Caco-2 (cell line): ENCODE measurements at regions not wholly inside any gene's neighbourhood (a gene's known extent, or its start where the extent isn't known, plus 50 kb on each side); places are given as distances from the start of the nearest gene placed in this dataset.

Experiments used
- BruUV-seq: library from RNA; stranded (reverse); fragments of 400-500 nt; replicated peaks from 2 replicates; lab custom pipeline; 2021; lab: Mats Ljungman, UMichigan
- CTCF ChIA-PET: fragments of 300-600 bp; sonication (Branson Sonifier 250); formaldehyde crosslinking; loops from one replicate; lab custom pipeline; 2022; ENCODE audit warnings: antibody characterized with exemption; lab: Charles Lee
- POLR2A ChIA-PET: fragments of 300-600 bp; sonication (Branson Sonifier 250); formaldehyde crosslinking; loops from one replicate; lab custom pipeline; 2022; ENCODE audit warnings: antibody characterized with exemption; lab: Charles Lee
- DNase-seq, 2 experiments: peaks; one replicate each; pipeline versions ENCODE4 v3.0.0 to v3.0.0-alpha.2; 2020 to 2022
- H3K27me3 ChIP-seq: replicated peaks from 2 replicates; pipeline ENCODE4 v1.6.0; 2011; ENCODE audit warnings: low read length; ENCODE audit not compliant: control insufficient read depth, insufficient read depth
- H3K36me3 ChIP-seq: 2 replicates; pipeline ENCODE4 v1.5.1; 2011; ENCODE audit warnings: low read length; ENCODE audit not compliant: control insufficient read depth, insufficient read depth
- H3K4me1 ChIP-seq: fragments of 250-450 bp; sonication (Bioruptor Pico); 2 replicates; pipeline ENCODE4 v1.5.1; 2020; ENCODE audit warnings: mild to moderate bottlenecking
- H3K4me3 ChIP-seq: 2 replicates; pipeline ENCODE4 v1.5.1; 2011; ENCODE audit warnings: low read depth, mild to moderate bottlenecking, control low read depth, low read length
- H3K9me3 ChIP-seq: fragments of 250-450 bp; sonication (Bioruptor Pico); 2 replicates; pipeline ENCODE4 v1.5.1; 2020; ENCODE audit warnings: mild to moderate bottlenecking, moderate library complexity
- H3K27ac Mint-ChIP-seq: one replicate; pipeline ENCODE4 v1.8.0; 2022; ENCODE audit warnings: mixed read lengths; ENCODE audit not compliant: unreplicated experiment
- H3K27me3 Mint-ChIP-seq: one replicate; pipeline ENCODE4 v1.8.0; 2022; ENCODE audit warnings: mixed read lengths; ENCODE audit not compliant: insufficient read depth, unreplicated experiment
- H3K36me3 Mint-ChIP-seq: one replicate; pipeline ENCODE4 v1.8.0; 2022; ENCODE audit warnings: mild to moderate bottlenecking, mixed read lengths; ENCODE audit not compliant: insufficient read depth, unreplicated experiment
- H3K4me1 Mint-ChIP-seq: one replicate; pipeline ENCODE4 v1.8.0; 2022; ENCODE audit warnings: low read depth, mixed read lengths; ENCODE audit not compliant: unreplicated experiment
- H3K4me3 Mint-ChIP-seq: one replicate; pipeline ENCODE4 v1.8.0; 2022; ENCODE audit warnings: mild to moderate bottlenecking, moderate library complexity, mixed read lengths; ENCODE audit not compliant: unreplicated experiment
- H3K9me3 Mint-ChIP-seq: one replicate; pipeline ENCODE4 v1.8.0; 2022; ENCODE audit warnings: mixed read lengths; ENCODE audit not compliant: unreplicated experiment
- intact Hi-C: fragments of 100-400 bp; cut with micrococcal nuclease; formaldehyde crosslinking; loops from one replicate; pipeline ENCODE4 v1.10.0; 2022; ENCODE audit not compliant: unreplicated experiment
- TF ChIP-seq, protein P1 (sequence below), 2 experiments: fragments of 200-600 bp in 1 of 2; IDR thresholded peaks; 1 replicate in 1 of 2; 2 replicates in 1 of 2; pipeline versions ENCODE4 v1.5.1 to v1.8.0; 2011 to 2022; ENCODE audit warnings: antibody characterized with exemption in 1 of 2, control low read depth in 1 of 2, inconsistent platforms in 1 of 2, low read depth in 1 of 2, low read length in 1 of 2, mild to moderate bottlenecking in 1 of 2, moderate library complexity in 1 of 2; ENCODE audit not compliant: insufficient read depth in 1 of 2, severe bottlenecking in 1 of 2, unreplicated experiment in 1 of 2

- POLR2A ChIA-PET: no interaction called here
- H3K4me3 ChIP-seq: no peak overlapping the region
- H3K27me3 Mint-ChIP-seq: peaks cover 4% of the 10 kb centered on the region
Observed at GRCh38 chr7:10085231-10085630, 888.4 kb upstream of the PHF14 start.

DNA sequence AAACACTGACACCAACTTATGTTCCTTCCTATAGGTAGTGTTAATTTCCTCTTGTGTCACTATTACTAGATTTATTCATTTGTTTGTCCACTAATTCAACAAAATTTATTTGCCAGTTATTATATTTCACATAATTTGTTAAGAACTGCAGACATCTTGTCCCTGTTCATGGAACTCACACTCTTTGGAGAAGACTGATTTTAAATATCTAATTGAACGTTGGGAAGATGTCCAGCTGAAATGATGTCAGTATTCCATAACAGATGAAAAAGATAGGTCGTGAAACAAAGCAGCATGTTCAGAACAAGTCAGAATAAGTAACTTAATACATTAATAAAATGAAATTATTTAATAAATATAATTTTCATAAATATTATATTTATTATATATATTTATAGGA is 873.1 kb upstream of the PHF14 start:
- BruUV-seq: no TSS peak
- Histone ChIP-seq H3K36me3 (no peaks in the 10 kb centered on the region), H3K27me3 (no peaks in the 10 kb centered on the region), H3K4me3 (no peak overlapping the region), H3K4me1 (no peaks in the 10 kb centered on the region), H3K9me3 (no peaks in the 10 kb centered on the region)
- TF ChIP-seq, protein P1, sequence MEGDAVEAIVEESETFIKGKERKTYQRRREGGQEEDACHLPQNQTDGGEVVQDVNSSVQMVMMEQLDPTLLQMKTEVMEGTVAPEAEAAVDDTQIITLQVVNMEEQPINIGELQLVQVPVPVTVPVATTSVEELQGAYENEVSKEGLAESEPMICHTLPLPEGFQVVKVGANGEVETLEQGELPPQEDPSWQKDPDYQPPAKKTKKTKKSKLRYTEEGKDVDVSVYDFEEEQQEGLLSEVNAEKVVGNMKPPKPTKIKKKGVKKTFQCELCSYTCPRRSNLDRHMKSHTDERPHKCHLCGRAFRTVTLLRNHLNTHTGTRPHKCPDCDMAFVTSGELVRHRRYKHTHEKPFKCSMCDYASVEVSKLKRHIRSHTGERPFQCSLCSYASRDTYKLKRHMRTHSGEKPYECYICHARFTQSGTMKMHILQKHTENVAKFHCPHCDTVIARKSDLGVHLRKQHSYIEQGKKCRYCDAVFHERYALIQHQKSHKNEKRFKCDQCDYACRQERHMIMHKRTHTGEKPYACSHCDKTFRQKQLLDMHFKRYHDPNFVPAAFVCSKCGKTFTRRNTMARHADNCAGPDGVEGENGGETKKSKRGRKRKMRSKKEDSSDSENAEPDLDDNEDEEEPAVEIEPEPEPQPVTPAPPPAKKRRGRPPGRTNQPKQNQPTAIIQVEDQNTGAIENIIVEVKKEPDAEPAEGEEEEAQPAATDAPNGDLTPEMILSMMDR (IDR thresholded peaks at IDR 0.05; ENCODE audit: insufficient read depth in 1 of 2, low read depth in 1 of 2, low read length in 1 of 2, severe bottlenecking in 1 of 2, unreplicated experiment in 1 of 2): no peak
- H3K27ac Mint-ChIP-seq: no peak overlapping the region
- DNase-seq: no peak
- no peaks in the 10 kb centered on the region for H3K27me3 Mint-ChIP-seq
- intact Hi-C loops: no loop called here
- ChIA-PET CTCF (no interaction called here), POLR2A (no interaction called here)
- no peak overlapping the region for H3K4me3 Mint-ChIP-seq
- no peaks in the 10 kb centered on the region for H3K9me3 Mint-ChIP-seq
- no peaks in the 10 kb centered on the region for H3K36me3 Mint-ChIP-seq
- no peaks in the 10 kb centered on the region for H3K4me1 Mint-ChIP-seq

More at GRCh38 chr7:10085231-10085630, 888.4 kb upstream of the PHF14 start:
- Histone ChIP-seq H3K36me3 (no peaks in the 10 kb centered on the region), H3K4me1 (no peaks in the 10 kb centered on the region), H3K9me3 (no peaks in the 10 kb centered on the region), H3K27me3 (no peaks in the 10 kb centered on the region)
- TF ChIP-seq, protein P1 (IDR thresholded peaks at IDR 0.05; ENCODE audit: insufficient read depth in 1 of 2, low read depth in 1 of 2, low read length in 1 of 2, severe bottlenecking in 1 of 2, unreplicated experiment in 1 of 2): no peak
- intact Hi-C loops: no loop called here
- no peak overlapping the region for H3K27ac Mint-ChIP-seq
- H3K9me3 Mint-ChIP-seq: no peaks in the 10 kb centered on the region
- no TSS peak for BruUV-seq
- CTCF ChIA-PET: no interaction called here
- no peaks in the 10 kb centered on the region for H3K36me3 Mint-ChIP-seq
- H3K4me3 Mint-ChIP-seq: no peak overlapping the region
- H3K4me1 Mint-ChIP-seq: no peaks in the 10 kb centered on the region
- no peak for DNase-seq

- no peaks in the 10 kb centered on the region for H3K4me1 Mint-ChIP-seq
- TF ChIP-seq, protein P1 (IDR thresholded peaks at IDR 0.05; ENCODE audit: insufficient read depth in 1 of 2, low read depth in 1 of 2, low read length in 1 of 2, severe bottlenecking in 1 of 2, unreplicated experiment in 1 of 2): no peak
- Histone ChIP-seq H3K4me3 (no peak overlapping the region), H3K27me3 (no peaks in the 10 kb centered on the region), H3K4me1 (no peaks in the 10 kb centered on the region), H3K36me3 (no peaks in the 10 kb centered on the region), H3K9me3 (no peaks in the 10 kb centered on the region)
- H3K36me3 Mint-ChIP-seq: no peaks in the 10 kb centered on the region
- H3K9me3 Mint-ChIP-seq: no peaks in the 10 kb centered on the region
- POLR2A ChIA-PET: no interaction called here
- no peak overlapping the region for H3K27ac Mint-ChIP-seq
- intact Hi-C loops: no loop called here
- DNase-seq: no peak
- no TSS peak for BruUV-seq
- H3K27me3 Mint-ChIP-seq: no peaks in the 10 kb centered on the region
- CTCF ChIA-PET: no interaction called here
- no peak overlapping the region for H3K4me3 Mint-ChIP-seq
Observed at GRCh38 chr7:10101351-10101750, 872.3 kb upstream of the PHF14 start.
